ENCODE measurements at regions not wholly inside any gene's neighbourhood (a gene's known extent, or its start where the extent isn't known, plus 50 kb on each side); places are given as distances from the start of the nearest gene placed in this dataset.

DNA sequence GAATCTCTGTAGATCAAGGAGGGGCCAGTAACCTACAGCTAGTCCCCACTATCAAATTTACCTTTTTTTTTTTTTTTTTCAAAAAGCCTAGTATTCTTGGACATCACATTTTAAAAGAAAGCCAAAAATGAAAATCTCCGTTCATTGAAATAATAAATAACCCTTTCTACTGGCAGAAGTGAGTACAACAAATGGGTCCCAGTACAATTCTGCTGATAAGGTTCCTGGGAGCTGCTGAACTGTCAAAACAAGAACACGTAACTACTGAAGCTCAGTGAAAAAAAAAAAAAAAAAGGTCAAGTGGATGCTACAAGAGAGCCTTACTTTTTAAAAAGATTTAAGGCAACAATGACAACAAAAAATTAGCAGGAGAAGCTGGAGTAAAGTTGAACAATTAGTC is 464.9 kb downstream of the EPM2A start:
- H3K4me3 ChIP-seq (ENCODE audit: low read depth, low read length) = no peak overlapping the region
- TF ChIP-seq, protein P1, sequence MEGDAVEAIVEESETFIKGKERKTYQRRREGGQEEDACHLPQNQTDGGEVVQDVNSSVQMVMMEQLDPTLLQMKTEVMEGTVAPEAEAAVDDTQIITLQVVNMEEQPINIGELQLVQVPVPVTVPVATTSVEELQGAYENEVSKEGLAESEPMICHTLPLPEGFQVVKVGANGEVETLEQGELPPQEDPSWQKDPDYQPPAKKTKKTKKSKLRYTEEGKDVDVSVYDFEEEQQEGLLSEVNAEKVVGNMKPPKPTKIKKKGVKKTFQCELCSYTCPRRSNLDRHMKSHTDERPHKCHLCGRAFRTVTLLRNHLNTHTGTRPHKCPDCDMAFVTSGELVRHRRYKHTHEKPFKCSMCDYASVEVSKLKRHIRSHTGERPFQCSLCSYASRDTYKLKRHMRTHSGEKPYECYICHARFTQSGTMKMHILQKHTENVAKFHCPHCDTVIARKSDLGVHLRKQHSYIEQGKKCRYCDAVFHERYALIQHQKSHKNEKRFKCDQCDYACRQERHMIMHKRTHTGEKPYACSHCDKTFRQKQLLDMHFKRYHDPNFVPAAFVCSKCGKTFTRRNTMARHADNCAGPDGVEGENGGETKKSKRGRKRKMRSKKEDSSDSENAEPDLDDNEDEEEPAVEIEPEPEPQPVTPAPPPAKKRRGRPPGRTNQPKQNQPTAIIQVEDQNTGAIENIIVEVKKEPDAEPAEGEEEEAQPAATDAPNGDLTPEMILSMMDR (IDR thresholded peaks at IDR 0.05; ENCODE audit: insufficient read depth, low read depth, low read length) = no peak

GRCh38 chr6:145271040-145271439 is 464.3 kb downstream of the EPM2A start:
- DNase-seq (ENCODE audit: low read depth) = no peak
- H3K4me3 ChIP-seq (ENCODE audit: low read depth, low read length) = no peak overlapping the region
- TF ChIP-seq, protein P1 (IDR thresholded peaks at IDR 0.05; ENCODE audit: insufficient read depth, low read depth, low read length) = no peak

More for the DNA sequence above, 464.9 kb downstream of the EPM2A start:
- no peak for DNase-seq (ENCODE audit: low read depth)

- no peak overlapping the region for H3K4me3 ChIP-seq (ENCODE audit: low read depth, low read length)
- TF ChIP-seq, protein P1 (IDR thresholded peaks at IDR 0.05; ENCODE audit: insufficient read depth, low read depth, low read length) = no peak
- DNase-seq (ENCODE audit: low read depth) = no peak
These were observed 463.7 kb downstream of the EPM2A start for GRCh38 chr6:145271577-145271976.

- no peak for DNase-seq (ENCODE audit: low read depth)
- TF ChIP-seq, protein P1 (IDR thresholded peaks at IDR 0.05; ENCODE audit: insufficient read depth, low read depth, low read length) = no peak
- H3K4me3 ChIP-seq (ENCODE audit: low read depth, low read length) = no peak overlapping the region
These were observed 463.1 kb downstream of the EPM2A start for GRCh38 chr6:145272246-145272645.

DNA sequence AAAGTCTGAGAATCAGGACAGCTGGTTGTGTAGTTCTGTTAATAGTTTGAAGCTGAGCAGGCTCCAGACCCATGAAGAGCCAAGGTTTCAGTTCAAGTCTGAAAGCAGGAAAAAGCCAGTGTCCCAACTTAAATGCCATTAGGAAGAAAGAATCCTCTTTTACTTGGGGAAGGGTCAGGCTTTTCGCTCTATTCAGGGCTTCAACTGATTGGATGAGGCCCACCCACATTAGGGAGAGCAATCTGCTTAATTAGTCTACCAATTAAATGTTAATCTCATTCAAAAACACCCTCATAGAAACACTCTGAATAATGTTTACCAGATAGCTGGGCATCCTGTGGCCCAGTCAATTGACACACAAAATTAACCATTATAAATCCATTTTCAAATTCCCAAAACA is 462.2 kb downstream of the EPM2A start:
- TF ChIP-seq, protein P1 (IDR thresholded peaks at IDR 0.05; ENCODE audit: insufficient read depth, low read depth, low read length) = no peak
- H3K4me3 ChIP-seq (ENCODE audit: low read depth, low read length) = no peak overlapping the region
- no peak for DNase-seq (ENCODE audit: low read depth)

DNA sequence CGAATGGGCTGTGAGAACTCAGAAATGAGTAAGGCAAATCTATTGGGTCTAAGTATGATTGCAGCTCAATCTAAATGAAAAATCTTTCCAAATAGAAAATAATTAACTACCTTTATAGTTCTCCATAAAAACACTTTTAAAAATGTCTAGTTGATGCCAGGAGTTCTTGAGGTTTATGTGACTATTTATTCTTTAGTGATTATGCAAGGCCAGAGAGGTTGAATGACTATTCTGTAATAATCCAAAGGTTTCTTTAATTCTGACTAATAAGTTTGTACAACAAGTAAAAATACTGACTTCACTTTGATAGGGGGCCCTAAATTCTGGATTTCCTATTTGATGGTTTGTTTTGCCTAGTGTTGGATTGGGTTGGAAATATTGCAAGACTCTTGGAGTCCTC is 461.2 kb downstream of the EPM2A start:
- no peak overlapping the region for H3K4me3 ChIP-seq (ENCODE audit: low read depth, low read length)
- TF ChIP-seq, protein P1 (IDR thresholded peaks at IDR 0.05; ENCODE audit: insufficient read depth, low read depth, low read length) = no peak
- DNase-seq (ENCODE audit: low read depth) = peak; percentile 7

GRCh38 chr6:145275019-145275418 is 460.3 kb downstream of the EPM2A start:
- TF ChIP-seq, protein P1 (IDR thresholded peaks at IDR 0.05; ENCODE audit: insufficient read depth, low read depth, low read length) = no peak
- no peak overlapping the region for H3K4me3 ChIP-seq (ENCODE audit: low read depth, low read length)
- no peak for DNase-seq (ENCODE audit: low read depth)

All from fibroblast of villous mesenchyme (primary cell).